ENCODE measurements at regions not wholly inside any gene's neighbourhood (a gene's known extent, or its start where the extent isn't known, plus 50 kb on each side); places are given as distances from the start of the nearest gene placed in this dataset.
A peak's percentile ranks its signal among the peaks of the same experiment; 100 is the strongest.

DNA sequence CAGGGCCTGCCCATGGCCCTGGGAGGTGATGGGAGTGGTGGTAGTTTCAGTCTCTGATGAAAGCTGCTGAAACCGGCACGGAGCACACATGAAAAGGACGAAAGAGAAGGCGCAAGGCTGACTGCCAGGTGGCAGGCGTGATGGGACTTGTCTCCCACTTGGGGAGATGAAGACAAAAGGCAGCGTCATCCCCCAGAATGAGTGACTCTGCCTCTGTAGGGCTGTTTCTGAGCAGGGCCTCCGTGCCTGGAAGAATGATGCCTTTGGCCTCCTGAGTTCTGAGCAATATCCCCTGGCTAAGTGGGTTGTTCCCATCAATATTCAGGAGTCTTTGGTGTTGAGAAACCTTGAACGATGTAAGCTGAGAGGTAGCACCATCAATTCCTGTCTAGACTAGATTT, 237.8 kb downstream of the OPA1 start:
- DNase-seq (ENCODE audit: low spot score in 2 of 2): peak in 1 of 2 donors; percentile 94
- intact Hi-C loops (cut with DNase I; ENCODE audit: low total_unique reads): no loop called here
- H3K9me3 ChIP-seq: no peaks in the 10 kb centered on the region
- H3K36me3 ChIP-seq: no peaks in the 10 kb centered on the region
- H3K4me1 ChIP-seq: peaks cover 0 to 8% of the 10 kb centered on the region in 2 donors
- peak in 2 of 3 donors; percentile 49 to 59 for TF ChIP-seq POLR2AphosphoS5 (IDR thresholded peaks at IDR 0.05)
- TF ChIP-seq, protein P1, sequence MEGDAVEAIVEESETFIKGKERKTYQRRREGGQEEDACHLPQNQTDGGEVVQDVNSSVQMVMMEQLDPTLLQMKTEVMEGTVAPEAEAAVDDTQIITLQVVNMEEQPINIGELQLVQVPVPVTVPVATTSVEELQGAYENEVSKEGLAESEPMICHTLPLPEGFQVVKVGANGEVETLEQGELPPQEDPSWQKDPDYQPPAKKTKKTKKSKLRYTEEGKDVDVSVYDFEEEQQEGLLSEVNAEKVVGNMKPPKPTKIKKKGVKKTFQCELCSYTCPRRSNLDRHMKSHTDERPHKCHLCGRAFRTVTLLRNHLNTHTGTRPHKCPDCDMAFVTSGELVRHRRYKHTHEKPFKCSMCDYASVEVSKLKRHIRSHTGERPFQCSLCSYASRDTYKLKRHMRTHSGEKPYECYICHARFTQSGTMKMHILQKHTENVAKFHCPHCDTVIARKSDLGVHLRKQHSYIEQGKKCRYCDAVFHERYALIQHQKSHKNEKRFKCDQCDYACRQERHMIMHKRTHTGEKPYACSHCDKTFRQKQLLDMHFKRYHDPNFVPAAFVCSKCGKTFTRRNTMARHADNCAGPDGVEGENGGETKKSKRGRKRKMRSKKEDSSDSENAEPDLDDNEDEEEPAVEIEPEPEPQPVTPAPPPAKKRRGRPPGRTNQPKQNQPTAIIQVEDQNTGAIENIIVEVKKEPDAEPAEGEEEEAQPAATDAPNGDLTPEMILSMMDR (IDR thresholded peaks at IDR 0.05): no peak
- H3K4me3 ChIP-seq: no peak overlapping the region
- peak overlapping the region; percentile 88 to 96 for H3K27ac ChIP-seq
- H3K27me3 ChIP-seq: no peaks in the 10 kb centered on the region

DNA sequence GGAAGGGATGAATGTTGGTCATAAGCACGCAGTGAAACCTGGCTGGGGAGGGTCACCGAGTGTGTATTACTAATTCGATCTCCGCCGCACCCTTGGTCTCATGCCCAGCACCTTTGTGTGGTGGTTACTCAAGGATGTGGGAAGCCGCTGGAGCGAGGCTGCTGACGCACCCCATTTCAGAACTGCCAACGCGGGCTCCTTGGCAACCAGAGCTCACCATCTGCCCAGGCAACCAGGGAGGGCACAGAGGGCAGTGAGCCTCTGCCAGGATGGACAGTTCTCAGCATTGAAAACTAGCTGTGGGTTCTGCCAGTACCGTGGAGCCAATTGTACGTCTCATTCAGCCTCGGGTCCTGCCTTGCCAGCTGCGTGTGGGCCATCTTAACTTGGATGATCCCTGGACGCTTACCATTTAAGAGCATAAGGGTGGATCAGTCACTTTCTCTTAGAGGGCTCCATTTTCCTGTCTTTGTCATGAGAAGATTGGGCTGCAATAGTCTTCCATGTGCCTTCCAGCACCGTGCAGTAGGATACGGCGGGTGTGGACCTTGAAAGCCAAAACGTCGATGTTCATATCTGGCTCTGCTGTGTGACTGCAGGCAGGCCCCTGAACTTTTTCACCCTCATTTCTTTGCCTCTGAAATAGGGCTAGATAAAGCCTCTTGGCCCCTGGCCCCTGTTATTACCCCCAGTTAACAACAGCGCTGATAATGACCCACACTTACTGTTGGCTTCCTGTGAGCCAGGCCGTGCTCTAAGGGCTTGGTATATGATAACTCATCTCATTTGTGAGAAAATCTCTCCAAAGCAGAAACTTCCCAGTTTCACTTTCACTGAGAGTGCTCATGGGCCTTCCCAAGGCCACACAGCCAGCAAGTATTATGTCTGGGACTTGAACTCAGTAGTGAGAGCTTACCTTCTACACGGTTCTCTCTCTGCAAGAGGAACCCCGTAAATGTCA, 238.8 kb downstream of the OPA1 start:
- no peak overlapping the region for H3K4me3 ChIP-seq
- no peaks in the 10 kb centered on the region for H3K27me3 ChIP-seq
- TF ChIP-seq, protein P1 (IDR thresholded peaks at IDR 0.05): no peak
- TF ChIP-seq POLR2AphosphoS5 (IDR thresholded peaks at IDR 0.05): peak in 1 of 3 donors; percentile 12
- peaks cover 0 to 8% of the 10 kb centered on the region in 2 donors for H3K4me1 ChIP-seq
- H3K36me3 ChIP-seq: no peaks in the 10 kb centered on the region
- H3K27ac ChIP-seq: peak overlapping the region; percentile 88 to 96
- H3K9me3 ChIP-seq: no peaks in the 10 kb centered on the region
- DNase-seq (ENCODE audit: low spot score in 2 of 2): peak in 1 of 2 donors; percentile 93
- intact Hi-C loops (cut with DNase I; ENCODE audit: low total_unique reads): no loop called here

DNA sequence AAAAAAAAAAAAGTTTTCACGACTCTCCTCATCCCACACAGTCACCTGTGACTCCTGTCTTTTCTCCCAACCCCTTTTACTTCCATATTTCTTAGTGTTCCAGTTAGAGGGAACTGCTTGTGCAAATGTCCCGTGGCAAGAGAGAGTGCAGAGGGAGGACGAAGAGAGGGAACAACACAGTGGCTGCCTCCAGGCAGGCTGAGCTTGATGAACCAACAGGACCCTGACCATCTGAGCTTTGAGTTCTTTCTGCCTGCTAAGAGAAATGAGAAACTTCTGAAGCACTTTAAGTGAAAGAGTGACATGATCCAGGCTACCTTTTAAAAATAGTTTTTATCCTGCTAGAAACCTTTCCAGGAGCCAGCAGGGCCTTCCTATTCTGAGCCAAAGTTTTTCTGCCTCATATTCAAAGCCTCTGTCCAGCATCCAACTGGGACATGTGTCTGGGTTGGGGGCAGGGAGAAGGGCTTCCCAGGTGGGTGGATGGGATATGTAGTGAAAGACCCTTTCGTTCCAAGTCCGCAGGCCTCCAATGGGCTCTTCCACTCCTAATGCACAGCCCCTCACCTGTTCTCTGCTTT, 239.9 kb downstream of the OPA1 start:
- H3K4me1 ChIP-seq: peaks cover 0 to 8% of the 10 kb centered on the region in 2 donors
- H3K4me3 ChIP-seq: no peak overlapping the region
- H3K9me3 ChIP-seq: no peaks in the 10 kb centered on the region
- intact Hi-C loops (cut with DNase I; ENCODE audit: low total_unique reads): no loop called here
- TF ChIP-seq, protein P1 (IDR thresholded peaks at IDR 0.05): no peak
- no peak for TF ChIP-seq POLR2AphosphoS5 (IDR thresholded peaks at IDR 0.05)
- TF ChIP-seq POLR2A (IDR thresholded peaks at IDR 0.05): no peak
- H3K27ac ChIP-seq: peak overlapping the region in 1 of 2 donors; percentile 96
- no peak for DNase-seq (ENCODE audit: low spot score in 2 of 2)
- H3K36me3 ChIP-seq: no peaks in the 10 kb centered on the region
- H3K27me3 ChIP-seq: no peaks in the 10 kb centered on the region

DNA sequence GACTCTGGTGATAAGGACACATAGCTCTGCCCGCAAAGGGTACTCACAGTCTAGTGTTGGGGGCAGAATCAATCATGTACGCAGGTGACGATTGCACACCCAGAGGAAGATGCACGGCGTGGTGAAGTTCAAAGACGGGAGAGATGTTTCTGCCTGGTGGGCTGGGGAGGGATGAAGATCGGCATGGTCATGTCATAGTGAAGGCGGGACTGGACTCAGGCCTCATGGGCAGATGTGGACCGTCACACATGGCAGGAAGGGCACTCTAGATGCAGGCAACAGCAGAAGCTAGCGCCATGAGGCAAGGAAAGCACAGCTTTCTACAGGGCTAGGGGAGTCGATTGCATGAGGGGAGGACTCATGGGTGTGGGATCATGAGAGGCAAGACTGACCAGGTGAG, 240.6 kb downstream of the OPA1 start:
- intact Hi-C loops (cut with DNase I; ENCODE audit: low total_unique reads): no loop called here
- no peak for DNase-seq (ENCODE audit: low spot score in 2 of 2)
- TF ChIP-seq POLR2AphosphoS5 (IDR thresholded peaks at IDR 0.05) (no peak), POLR2A (IDR thresholded peaks at IDR 0.05) (no peak)
- TF ChIP-seq, protein P1 (IDR thresholded peaks at IDR 0.05): no peak
- no peaks in the 10 kb centered on the region for H3K27me3 ChIP-seq
- H3K9me3 ChIP-seq: no peaks in the 10 kb centered on the region
- no peak overlapping the region for H3K4me3 ChIP-seq
- H3K36me3 ChIP-seq: no peaks in the 10 kb centered on the region
- no peak overlapping the region for H3K27ac ChIP-seq
- H3K4me1 ChIP-seq: peaks cover 0 to 8% of the 10 kb centered on the region in 2 donors

DNA sequence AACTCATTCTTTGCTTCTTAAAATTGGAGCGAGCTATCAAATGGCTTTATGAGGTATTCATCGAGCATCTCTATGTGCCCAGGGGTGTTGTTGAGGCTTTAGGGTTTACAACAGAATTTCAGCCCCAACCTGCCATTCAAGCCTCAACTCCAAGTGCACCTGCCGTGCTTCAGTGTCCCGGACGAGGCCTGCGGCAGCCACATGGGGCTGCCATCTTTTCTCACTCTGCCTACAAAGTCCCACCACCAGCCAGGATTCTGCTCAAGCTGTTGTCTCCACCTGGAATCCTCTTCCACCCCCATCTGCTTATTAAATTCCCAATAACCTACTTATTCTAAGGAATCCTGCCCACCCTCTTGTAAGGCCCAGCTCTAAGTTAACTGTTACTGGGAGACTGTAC, 242.4 kb downstream of the OPA1 start:
- no peak for DNase-seq (ENCODE audit: low spot score in 2 of 2)
- no peak overlapping the region for H3K4me3 ChIP-seq
- TF ChIP-seq POLR2A (IDR thresholded peaks at IDR 0.05) (no peak), POLR2AphosphoS5 (IDR thresholded peaks at IDR 0.05) (no peak)
- TF ChIP-seq, protein P1 (IDR thresholded peaks at IDR 0.05): no peak
- intact Hi-C loops (cut with DNase I; ENCODE audit: low total_unique reads): no loop called here
- no peaks in the 10 kb centered on the region for H3K36me3 ChIP-seq
- H3K4me1 ChIP-seq: peaks cover 0 to 5% of the 10 kb centered on the region in 2 donors
- H3K27me3 ChIP-seq: no peaks in the 10 kb centered on the region
- no peaks in the 10 kb centered on the region for H3K9me3 ChIP-seq
- no peak overlapping the region for H3K27ac ChIP-seq
